ENCODE measurements at regions not wholly inside any gene's neighbourhood (a gene's known extent, or its start where the extent isn't known, plus 50 kb on each side); places are given as distances from the start of the nearest gene placed in this dataset.
A peak's percentile ranks its signal among the peaks of the same experiment; 100 is the strongest.

GRCh38 chr1:208420696-208421095, 176.5 kb upstream of the PLXNA2 start:
- Histone ChIP-seq H3K9me3 (ENCODE audit: control insufficient read depth in 2 of 3, insufficient read depth in 1 of 3, low read length in 3 of 3) (no peaks in the 10 kb centered on the region), H3K4me1 (ENCODE audit: control insufficient read depth in 2 of 3, insufficient read depth in 2 of 3, low read depth in 1 of 3, low read length in 3 of 3) (no peaks in the 10 kb centered on the region), H3K27me3 (ENCODE audit: control insufficient read depth, insufficient read depth, low read length) (no peaks in the 10 kb centered on the region), H3K36me3 (ENCODE audit: control insufficient read depth in 2 of 3, insufficient read depth in 3 of 3, low read length in 3 of 3) (no peaks in the 10 kb centered on the region), H3K4me3 (ENCODE audit: low read length in 3 of 3) (no peak overlapping the region), H3K27ac (ENCODE audit: low read depth in 2 of 2, low read length in 2 of 2) (no peak overlapping the region), H3K9ac (ENCODE audit: low read length in 3 of 3) (no peak overlapping the region)
- DNase-seq (peak in 1 of 5 donors; percentile 21), FAIRE-seq (no peak)
- intact Hi-C loops (cut with DNase I), result no loop called here
- TF ChIP-seq, protein P1, sequence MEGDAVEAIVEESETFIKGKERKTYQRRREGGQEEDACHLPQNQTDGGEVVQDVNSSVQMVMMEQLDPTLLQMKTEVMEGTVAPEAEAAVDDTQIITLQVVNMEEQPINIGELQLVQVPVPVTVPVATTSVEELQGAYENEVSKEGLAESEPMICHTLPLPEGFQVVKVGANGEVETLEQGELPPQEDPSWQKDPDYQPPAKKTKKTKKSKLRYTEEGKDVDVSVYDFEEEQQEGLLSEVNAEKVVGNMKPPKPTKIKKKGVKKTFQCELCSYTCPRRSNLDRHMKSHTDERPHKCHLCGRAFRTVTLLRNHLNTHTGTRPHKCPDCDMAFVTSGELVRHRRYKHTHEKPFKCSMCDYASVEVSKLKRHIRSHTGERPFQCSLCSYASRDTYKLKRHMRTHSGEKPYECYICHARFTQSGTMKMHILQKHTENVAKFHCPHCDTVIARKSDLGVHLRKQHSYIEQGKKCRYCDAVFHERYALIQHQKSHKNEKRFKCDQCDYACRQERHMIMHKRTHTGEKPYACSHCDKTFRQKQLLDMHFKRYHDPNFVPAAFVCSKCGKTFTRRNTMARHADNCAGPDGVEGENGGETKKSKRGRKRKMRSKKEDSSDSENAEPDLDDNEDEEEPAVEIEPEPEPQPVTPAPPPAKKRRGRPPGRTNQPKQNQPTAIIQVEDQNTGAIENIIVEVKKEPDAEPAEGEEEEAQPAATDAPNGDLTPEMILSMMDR (IDR thresholded peaks at IDR 0.05; ENCODE audit: borderline replicate concordance, extremely low read depth, insufficient read depth), result no peak

DNA sequence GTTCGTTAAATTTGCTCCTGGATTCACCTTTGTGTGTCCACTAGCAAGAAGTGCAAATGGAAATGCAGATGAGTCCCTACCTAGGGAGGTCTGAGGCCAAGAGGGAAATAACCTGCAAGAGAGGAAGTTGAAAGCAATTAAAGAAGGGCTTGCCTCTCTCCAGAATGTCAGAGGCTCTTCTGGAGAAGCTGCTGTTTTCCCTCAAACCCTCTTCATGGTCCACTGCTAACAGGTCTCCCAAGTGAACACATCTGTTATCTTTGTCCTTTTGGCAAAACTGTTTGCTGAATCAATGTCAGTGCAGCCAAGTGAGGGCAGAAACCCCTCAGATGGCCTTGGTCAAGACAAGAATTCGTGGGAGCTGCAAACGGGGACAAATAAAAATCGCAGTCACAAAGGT, 177.3 kb upstream of the PLXNA2 start:
- Histone ChIP-seq H3K9me3 (ENCODE audit: control insufficient read depth in 2 of 3, insufficient read depth in 1 of 3, low read length in 3 of 3) (no peaks in the 10 kb centered on the region), H3K9ac (ENCODE audit: low read length in 3 of 3) (no peak overlapping the region), H3K36me3 (ENCODE audit: control insufficient read depth in 2 of 3, insufficient read depth in 3 of 3, low read length in 3 of 3) (no peaks in the 10 kb centered on the region), H3K4me1 (ENCODE audit: control insufficient read depth in 2 of 3, insufficient read depth in 2 of 3, low read depth in 1 of 3, low read length in 3 of 3) (no peaks in the 10 kb centered on the region), H3K27me3 (ENCODE audit: control insufficient read depth, insufficient read depth, low read length) (no peaks in the 10 kb centered on the region), H3K27ac (ENCODE audit: low read depth in 2 of 2, low read length in 2 of 2) (no peak overlapping the region), H3K4me3 (ENCODE audit: low read length in 3 of 3) (no peak overlapping the region)
- no peak for DNase-seq
- TF ChIP-seq, protein P1 (IDR thresholded peaks at IDR 0.05; ENCODE audit: borderline replicate concordance, extremely low read depth, insufficient read depth), result no peak
- no peak for FAIRE-seq
- intact Hi-C loops (cut with DNase I), result no loop called here

DNA sequence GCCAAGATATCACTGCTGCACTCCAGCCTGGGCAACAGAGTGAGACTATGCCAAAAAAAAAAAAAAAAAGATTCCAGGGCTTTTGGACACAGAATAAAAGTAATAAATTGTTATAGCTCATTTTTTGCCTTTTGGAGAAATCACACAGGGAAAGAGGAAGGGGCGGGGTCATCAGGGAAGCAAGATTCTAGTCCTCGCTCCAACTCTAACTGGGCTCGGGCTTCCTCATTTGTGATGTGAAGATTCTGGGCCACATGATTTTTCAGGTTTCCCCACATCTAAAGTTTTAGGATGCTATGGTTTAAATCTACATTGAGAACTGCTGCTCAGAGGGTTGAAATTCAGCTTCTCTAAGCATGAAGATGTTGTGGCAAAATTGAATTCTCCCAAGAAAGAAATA, 179.3 kb upstream of the PLXNA2 start:
- DNase-seq, result no peak
- Histone ChIP-seq H3K36me3 (ENCODE audit: control insufficient read depth in 2 of 3, insufficient read depth in 3 of 3, low read length in 3 of 3) (no peaks in the 10 kb centered on the region), H3K9me3 (ENCODE audit: control insufficient read depth in 2 of 3, insufficient read depth in 1 of 3, low read length in 3 of 3) (no peaks in the 10 kb centered on the region), H3K4me3 (ENCODE audit: low read length in 3 of 3) (no peak overlapping the region), H3K27me3 (ENCODE audit: control insufficient read depth, insufficient read depth, low read length) (no peaks in the 10 kb centered on the region), H3K9ac (ENCODE audit: low read length in 3 of 3) (no peak overlapping the region), H3K4me1 (ENCODE audit: control insufficient read depth in 2 of 3, insufficient read depth in 2 of 3, low read depth in 1 of 3, low read length in 3 of 3) (no peaks in the 10 kb centered on the region), H3K27ac (ENCODE audit: low read depth in 2 of 2, low read length in 2 of 2) (no peak overlapping the region)
- TF ChIP-seq, protein P1 (IDR thresholded peaks at IDR 0.05; ENCODE audit: borderline replicate concordance, extremely low read depth, insufficient read depth), result no peak
- no peak for FAIRE-seq
- intact Hi-C loops (cut with DNase I), result no loop called here

- no peaks in the 10 kb centered on the region for H3K4me1 ChIP-seq (ENCODE audit: control insufficient read depth in 2 of 3, insufficient read depth in 2 of 3, low read depth in 1 of 3, low read length in 3 of 3)
- no peak for DNase-seq
- no peaks in the 10 kb centered on the region for H3K36me3 ChIP-seq (ENCODE audit: control insufficient read depth in 2 of 3, insufficient read depth in 3 of 3, low read length in 3 of 3)
- H3K27ac ChIP-seq (ENCODE audit: low read depth in 2 of 2, low read length in 2 of 2), result no peak overlapping the region
- H3K27me3 ChIP-seq (ENCODE audit: control insufficient read depth, insufficient read depth, low read length), result no peaks in the 10 kb centered on the region
- H3K9me3 ChIP-seq (ENCODE audit: control insufficient read depth in 2 of 3, insufficient read depth in 1 of 3, low read length in 3 of 3), result no peaks in the 10 kb centered on the region
- no peak overlapping the region for H3K9ac ChIP-seq (ENCODE audit: low read length in 3 of 3)
- intact Hi-C loops (cut with DNase I), result no loop called here
- TF ChIP-seq, protein P1 (IDR thresholded peaks at IDR 0.05; ENCODE audit: borderline replicate concordance, extremely low read depth, insufficient read depth), result no peak
- no peak overlapping the region for H3K4me3 ChIP-seq (ENCODE audit: low read length in 3 of 3)
- FAIRE-seq, result no peak
Observed at GRCh38 chr1:208425096-208425495, 180.9 kb upstream of the PLXNA2 start.
